ENCODE measurements at regions not wholly inside any gene's neighbourhood (a gene's known extent, or its start where the extent isn't known, plus 50 kb on each side); places are given as distances from the start of the nearest gene placed in this dataset.

DNA sequence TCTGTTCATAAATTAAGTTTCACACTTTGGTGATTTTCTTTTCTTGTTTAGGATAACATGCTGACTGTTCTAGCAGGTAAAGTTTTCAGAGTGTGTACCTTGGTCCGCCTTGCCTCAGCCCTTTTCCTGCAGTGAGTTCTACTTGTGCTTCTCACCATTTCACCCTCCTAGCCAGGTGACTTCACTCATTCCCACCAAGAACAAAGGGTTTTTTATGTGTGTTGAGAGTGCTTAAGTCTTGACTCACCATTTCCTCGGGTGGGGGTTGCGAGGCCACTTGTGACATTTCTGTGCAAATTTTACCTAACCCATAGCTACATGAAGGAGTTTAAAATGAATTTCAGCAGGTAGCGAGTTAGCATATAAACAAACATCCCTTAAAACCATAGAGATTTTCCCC is 81.4 kb downstream of the C3orf38 start:
- Mint-ChIP-seq H3K27ac (no peak overlapping the region), H3K9me3 (no peaks in the 10 kb centered on the region), H3K4me3 (no peak overlapping the region), H3K36me3 (ENCODE audit: low read depth) (no peaks in the 10 kb centered on the region), H3K4me1 (peaks cover 5% of the 10 kb centered on the region), H3K27me3 (ENCODE audit: insufficient read depth) (no peaks in the 10 kb centered on the region)
- Histone ChIP-seq H3K27me3 (ENCODE audit: control insufficient read depth, insufficient read depth, low read length, poor library complexity, severe bottlenecking) (no peaks in the 10 kb centered on the region), H3K4me3 (ENCODE audit: low read length) (no peak overlapping the region), H3K4me1 (ENCODE audit: control insufficient read depth, insufficient read depth, low read length) (no peaks in the 10 kb centered on the region), H3K9me3 (ENCODE audit: control insufficient read depth, low read length) (no peaks in the 10 kb centered on the region), H3K27ac (ENCODE audit: low read depth, low read length) (no peak overlapping the region), H3K9ac (ENCODE audit: extremely low read depth, low read length, poor library complexity, severe bottlenecking) (no peak overlapping the region), H3K36me3 (ENCODE audit: control insufficient read depth, insufficient read depth, low read length) (no peaks in the 10 kb centered on the region)
- DNase-seq, result peak; percentile 65
- no peak for TF ChIP-seq CTCF (conservative IDR thresholded peaks at IDR 0.05)
- 90% methylated on average over 4 of the region's 4 CpGs; no CpG with 5 or more reads in 1 of the 2 experiments for WGBS, 2 experiments (ENCODE audit: insufficient coverage in 1 of 2, insufficient read length in 1 of 2)

DNA sequence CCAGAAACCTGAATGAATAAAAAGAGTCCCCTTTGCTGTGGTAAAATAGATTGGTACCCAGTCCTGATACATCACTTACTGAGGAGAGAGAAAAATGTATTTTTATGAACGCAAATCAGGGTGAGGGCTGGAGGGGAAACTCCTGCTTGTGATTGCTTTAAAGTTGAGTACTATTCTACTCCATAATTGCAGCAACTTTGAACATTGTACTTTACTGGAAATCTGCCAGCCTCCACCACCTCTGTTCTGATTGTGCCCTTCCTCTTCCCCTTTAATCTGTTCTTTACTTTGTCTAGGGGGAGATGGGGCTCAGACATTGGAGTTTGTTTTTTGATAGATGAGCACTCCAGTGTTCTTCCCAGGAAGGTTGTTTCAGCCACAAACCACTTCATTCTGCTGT is 81.9 kb downstream of the C3orf38 start:
- Histone ChIP-seq H3K27me3 (ENCODE audit: control insufficient read depth, insufficient read depth, low read length, poor library complexity, severe bottlenecking) (no peaks in the 10 kb centered on the region), H3K4me3 (ENCODE audit: low read length) (no peak overlapping the region), H3K4me1 (ENCODE audit: control insufficient read depth, insufficient read depth, low read length) (no peaks in the 10 kb centered on the region), H3K27ac (ENCODE audit: low read depth, low read length) (no peak overlapping the region), H3K36me3 (ENCODE audit: control insufficient read depth, insufficient read depth, low read length) (no peaks in the 10 kb centered on the region), H3K9me3 (ENCODE audit: control insufficient read depth, low read length) (no peaks in the 10 kb centered on the region), H3K9ac (ENCODE audit: extremely low read depth, low read length, poor library complexity, severe bottlenecking) (no peak overlapping the region)
- TF ChIP-seq CTCF (conservative IDR thresholded peaks at IDR 0.05), result no peak
- H3K4me3 Mint-ChIP-seq, result no peak overlapping the region
- no CpG with 5 or more reads among the region's 1 CpG for WGBS, 2 experiments (ENCODE audit: insufficient coverage in 1 of 2, insufficient read length in 1 of 2)
- no peaks in the 10 kb centered on the region for H3K9me3 Mint-ChIP-seq
- DNase-seq, result no peak
- H3K4me1 Mint-ChIP-seq, result peaks cover 5% of the 10 kb centered on the region
- no peaks in the 10 kb centered on the region for H3K36me3 Mint-ChIP-seq (ENCODE audit: low read depth)
- no peaks in the 10 kb centered on the region for H3K27me3 Mint-ChIP-seq (ENCODE audit: insufficient read depth)
- no peak overlapping the region for H3K27ac Mint-ChIP-seq

GRCh38 chr3:88235102-88235501 is 85.3 kb downstream of the C3orf38 start:
- no peak for DNase-seq
- no peaks in the 10 kb centered on the region for H3K9me3 Mint-ChIP-seq
- H3K27ac Mint-ChIP-seq, result no peak overlapping the region
- no peak for TF ChIP-seq CTCF (conservative IDR thresholded peaks at IDR 0.05)
- H3K27me3 Mint-ChIP-seq (ENCODE audit: insufficient read depth), result no peaks in the 10 kb centered on the region
- H3K27ac ChIP-seq (ENCODE audit: low read depth, low read length), result no peak overlapping the region
- no peaks in the 10 kb centered on the region for H3K9me3 ChIP-seq (ENCODE audit: control insufficient read depth, low read length)
- H3K4me1 ChIP-seq (ENCODE audit: control insufficient read depth, insufficient read depth, low read length), result no peaks in the 10 kb centered on the region
- H3K36me3 ChIP-seq (ENCODE audit: control insufficient read depth, insufficient read depth, low read length), result no peaks in the 10 kb centered on the region
- 33% methylated on average over 1 of the region's 1 CpG; no CpG with 5 or more reads in 1 of the 2 experiments for WGBS, 2 experiments (ENCODE audit: insufficient coverage in 1 of 2, insufficient read length in 1 of 2)
- no peaks in the 10 kb centered on the region for H3K27me3 ChIP-seq (ENCODE audit: control insufficient read depth, insufficient read depth, low read length, poor library complexity, severe bottlenecking)
- H3K4me3 ChIP-seq (ENCODE audit: low read length), result no peak overlapping the region
- no peaks in the 10 kb centered on the region for H3K36me3 Mint-ChIP-seq (ENCODE audit: low read depth)
- H3K4me3 Mint-ChIP-seq, result no peak overlapping the region
- H3K9ac ChIP-seq (ENCODE audit: extremely low read depth, low read length, poor library complexity, severe bottlenecking), result no peak overlapping the region
- H3K4me1 Mint-ChIP-seq, result peaks cover 8% of the 10 kb centered on the region

Measured in endodermal cell (in vitro differentiated cells).